Liver (tissue), 3 donors: ENCODE measurements at regions not wholly inside any gene's neighbourhood (a gene's known extent, or its start where the extent isn't known, plus 50 kb on each side); places are given as distances from the start of the nearest gene placed in this dataset.

ENCODE experiments used
- CTCF ChIP-seq: fragments of 150-350 bp; IDR thresholded peaks from 2 replicates; pipeline ENCODE4 v1.5.1; 2017; ENCODE audit warnings: improper control_type of control experiment, low read depth, low read length; ENCODE audit not compliant: missing input control
- JUND ChIP-seq, 2 donors: IDR thresholded peaks; 2 replicates each; pipeline ENCODE4 v1.6.1; 2016; ENCODE audit warnings: antibody characterized with exemption in 2 of 2
- RAD21 ChIP-seq, 2 donors: IDR thresholded peaks; 2 replicates each; pipeline ENCODE4 v1.6.1; 2016; ENCODE audit warnings: antibody characterized with exemption in 2 of 2, mild to moderate bottlenecking in 2 of 2
- REST ChIP-seq: IDR thresholded peaks from 2 replicates; pipeline ENCODE4 v1.6.1; 2016; ENCODE audit warnings: antibody characterized with exemption, mild to moderate bottlenecking
- RXRA ChIP-seq, 2 donors: IDR thresholded peaks; 2 replicates each; pipeline ENCODE4 v1.6.1; 2017 to 2018; ENCODE audit warnings: antibody characterized with exemption in 2 of 2, mild to moderate bottlenecking in 1 of 2
- TAF1 ChIP-seq: conservative IDR thresholded peaks from 2 replicates; pipeline ENCODE4 v1.6.1; 2016; ENCODE audit warnings: antibody characterized with exemption, mild to moderate bottlenecking
- YY1 ChIP-seq: IDR thresholded peaks from 2 replicates; pipeline ENCODE4 v1.6.1; 2016; ENCODE audit warnings: antibody characterized with exemption, mild to moderate bottlenecking
- donor health status: healthy.
- donor health status: healthy.

DNA sequence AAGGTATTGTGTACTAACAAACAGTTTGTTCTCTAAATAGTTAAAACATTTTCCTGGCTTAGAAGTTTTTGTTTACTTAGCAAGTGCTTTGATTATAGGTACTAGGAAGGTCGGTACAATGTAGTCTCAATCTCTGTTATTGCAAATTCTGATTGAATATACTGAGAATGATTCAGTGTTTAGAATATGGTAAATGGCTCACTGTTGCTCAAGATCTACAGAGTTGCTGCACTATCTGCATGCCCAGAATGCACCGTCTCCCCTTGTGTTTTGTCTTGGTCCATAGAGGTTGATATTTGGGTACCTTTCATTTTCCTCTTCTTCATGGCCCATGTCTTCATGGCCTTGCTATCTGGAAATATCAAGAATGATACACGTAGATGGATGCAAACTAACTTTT lies 99.6 kb downstream of the KLF6 start:
- no peak for TF ChIP-seq CTCF
- no peak for TF ChIP-seq YY1
- no peak for TF ChIP-seq TAF1
- TF ChIP-seq RXRA (IDR thresholded peaks at IDR 0.05), result no peak
- no peak for TF ChIP-seq REST
- no peak for TF ChIP-seq RAD21 (IDR thresholded peaks at IDR 0.05)
- no peak for TF ChIP-seq JUND (IDR thresholded peaks at IDR 0.05)
